GM23248 (cell line): ENCODE measurements at regions not wholly inside any gene's neighbourhood (a gene's known extent, or its start where the extent isn't known, plus 50 kb on each side); places are given as distances from the start of the nearest gene placed in this dataset.

Experiments used
- DNase-seq: peaks from one replicate; pipeline ENCODE4 v3.0.0-alpha.2; 2015
- H2AFZ ChIP-seq: fragments of 200-600 bp; sonication (generic); 2 replicates; pipeline ENCODE4 v1.6.1; 2016; ENCODE audit warnings: antibody characterized with exemption
- H3F3A ChIP-seq: fragments of 200-600 bp; sonication (generic); 2 replicates; pipeline ENCODE4 v1.6.1; 2016; ENCODE audit warnings: mild to moderate bottlenecking, antibody characterized with exemption, mixed run types; ENCODE audit not compliant: insufficient read depth
- H3K27ac ChIP-seq: fragments of 200-600 bp; sonication (generic); 2 replicates; pipeline ENCODE4 v1.5.1; 2016; ENCODE audit warnings: mild to moderate bottlenecking
- H3K27me3 ChIP-seq: fragments of 200-600 bp; sonication (generic); replicated peaks from 2 replicates; pipeline ENCODE4 v1.6.1; 2016; ENCODE audit warnings: mild to moderate bottlenecking; ENCODE audit not compliant: insufficient read depth
- H3K36me3 ChIP-seq: fragments of 200-600 bp; sonication (generic); 2 replicates; pipeline ENCODE4 v1.6.1; 2016; ENCODE audit warnings: low read depth, mild to moderate bottlenecking
- H3K4me1 ChIP-seq: fragments of 200-600 bp; sonication (generic); 2 replicates; pipeline ENCODE4 v1.6.1; 2016; ENCODE audit warnings: mild to moderate bottlenecking; ENCODE audit not compliant: insufficient read depth
- H3K4me2 ChIP-seq: fragments of 200-600 bp; sonication (generic); one replicate; pipeline ENCODE4 v1.6.1; 2016; ENCODE audit warnings: mild to moderate bottlenecking; ENCODE audit not compliant: unreplicated experiment
- H3K4me3 ChIP-seq: fragments of 200-600 bp; sonication (generic); 2 replicates; pipeline ENCODE4 v1.5.1; 2016; ENCODE audit warnings: mild to moderate bottlenecking
- H3K79me2 ChIP-seq: fragments of 200-600 bp; sonication (generic); 2 replicates; pipeline ENCODE4 v1.6.1; 2016; ENCODE audit warnings: mild to moderate bottlenecking; ENCODE audit not compliant: insufficient read depth
- H3K9ac ChIP-seq: fragments of 200-600 bp; sonication (generic); 2 replicates; pipeline ENCODE4 v1.6.1; 2016; ENCODE audit warnings: mild to moderate bottlenecking
- H3K9me2 ChIP-seq: fragments of 200-600 bp; sonication (generic); 2 replicates; pipeline ENCODE4 v1.6.1; 2016; ENCODE audit warnings: mixed run types, mild to moderate bottlenecking, moderate library complexity; ENCODE audit not compliant: insufficient read depth
- H3K9me3 ChIP-seq: fragments of 200-600 bp; sonication (generic); one replicate; pipeline ENCODE4 v1.6.1; 2017; ENCODE audit warnings: low read depth
- H4K20me1 ChIP-seq: fragments of 200-600 bp; sonication (generic); 2 replicates; pipeline ENCODE4 v1.6.0; 2016; ENCODE audit not compliant: insufficient read depth
- EZH2 ChIP-seq: fragments of 200-600 bp; sonication (generic); IDR thresholded peaks from 2 replicates; pipeline ENCODE4 v1.6.1; 2018; ENCODE audit warnings: antibody characterized with exemption, mild to moderate bottlenecking; ENCODE audit not compliant: insufficient read depth, poor library complexity, severe bottlenecking
- EZH2phosphoT487 ChIP-seq: fragments of 200-600 bp; sonication (generic); IDR thresholded peaks from 2 replicates; pipeline ENCODE4 v1.6.1; 2018; ENCODE audit warnings: antibody characterized with exemption, moderate library complexity, mild to moderate bottlenecking, low read depth; ENCODE audit not compliant: insufficient read depth
- WGBS, 2 experiments: methylation state at CpG; one replicate each; pipeline ENCODE4 v1.1.6; 2015 to 2017; ENCODE audit warnings: low lambda C conversion rate in 2 of 2, low coverage in 1 of 2; ENCODE audit errors: missing lambda C conversion rate in 2 of 2; 5-methylcytosine and 5-hydroxymethylcytosine counted together
- in situ Hi-C: fragments of 300-500 bp; cut with MboI; formaldehyde crosslinking; loops from 2 replicates; pipeline ENCODE4 v1.15.0; 2020

GRCh38 chr3:94734206-94734605 lies 671.3 kb downstream of the NSUN3 start:
- Histone ChIP-seq H3K9me2 (no peaks in the 10 kb centered on the region), H3K4me1 (no peaks in the 10 kb centered on the region), H3K27me3 (no peaks in the 10 kb centered on the region), H2AFZ (no peak overlapping the region), H3F3A (no peaks in the 10 kb centered on the region), H3K79me2 (no peaks in the 10 kb centered on the region), H3K27ac (no peak overlapping the region), H3K36me3 (no peaks in the 10 kb centered on the region), H4K20me1 (no peaks in the 10 kb centered on the region), H3K9ac (no peak overlapping the region), H3K9me3 (peaks cover 3% of the 10 kb centered on the region), H3K4me2 (no peak overlapping the region), H3K4me3 (no peak overlapping the region)
- 12 to 13% methylated on average over 2 of the region's 2 CpGs for WGBS, 2 experiments
- DNase-seq, result no peak
- in situ Hi-C loops, result no loop called here
- no peak for TF ChIP-seq EZH2
- no peak for TF ChIP-seq EZH2phosphoT487

- Histone ChIP-seq H3K36me3 (no peaks in the 10 kb centered on the region), H2AFZ (no peak overlapping the region), H3K79me2 (no peaks in the 10 kb centered on the region), H3K9me2 (no peaks in the 10 kb centered on the region), H3K4me1 (no peaks in the 10 kb centered on the region), H4K20me1 (no peaks in the 10 kb centered on the region), H3K4me2 (no peak overlapping the region), H3K27me3 (no peaks in the 10 kb centered on the region), H3F3A (no peaks in the 10 kb centered on the region), H3K4me3 (no peak overlapping the region), H3K9ac (no peak overlapping the region), H3K27ac (no peak overlapping the region), H3K9me3 (peaks cover 3% of the 10 kb centered on the region)
- WGBS, 2 experiments, result 9 to 10% methylated on average over 2 of the region's 2 CpGs
- in situ Hi-C loops, result no loop called here
- no peak for DNase-seq
- no peak for TF ChIP-seq EZH2phosphoT487
- no peak for TF ChIP-seq EZH2
Observed at GRCh38 chr3:94735354-94735753, 672.5 kb downstream of the NSUN3 start.

GRCh38 chr3:94737116-94737515 lies 674.3 kb downstream of the NSUN3 start:
- Histone ChIP-seq H3F3A (no peaks in the 10 kb centered on the region), H3K4me3 (no peak overlapping the region), H3K9ac (no peak overlapping the region), H3K9me2 (no peaks in the 10 kb centered on the region), H3K4me2 (no peak overlapping the region), H3K9me3 (peaks cover 3% of the 10 kb centered on the region), H3K27me3 (no peaks in the 10 kb centered on the region), H3K4me1 (no peaks in the 10 kb centered on the region), H3K27ac (no peak overlapping the region), H4K20me1 (no peaks in the 10 kb centered on the region), H2AFZ (no peak overlapping the region), H3K79me2 (no peaks in the 10 kb centered on the region), H3K36me3 (no peaks in the 10 kb centered on the region)
- no peak for DNase-seq
- 13 to 22% methylated on average over 2 of the region's 2 CpGs for WGBS, 2 experiments
- no peak for TF ChIP-seq EZH2
- TF ChIP-seq EZH2phosphoT487, result no peak
- in situ Hi-C loops, result no loop called here

DNA sequence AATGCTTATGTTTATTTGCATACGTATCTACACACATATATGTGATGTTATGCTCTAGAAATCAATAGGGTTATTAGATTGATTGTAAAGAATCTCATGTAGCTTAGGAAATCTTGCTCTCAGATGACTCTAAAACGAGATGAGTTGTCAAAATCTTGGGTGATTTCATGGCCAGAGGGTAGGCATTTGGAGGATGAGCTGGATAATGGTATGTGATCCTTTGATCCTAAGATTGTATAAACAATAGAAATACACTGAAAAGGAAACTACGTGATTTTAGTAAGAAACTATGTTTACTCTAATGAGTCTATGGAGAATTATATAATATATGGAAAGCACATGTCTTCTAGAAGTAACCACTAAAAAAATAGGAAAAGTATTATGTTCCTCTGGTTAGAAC lies 676.6 kb downstream of the NSUN3 start:
- H3K36me3 ChIP-seq, result no peaks in the 10 kb centered on the region
- H3K4me3 ChIP-seq, result no peak overlapping the region
- H3K27ac ChIP-seq, result no peak overlapping the region
- no peak overlapping the region for H3K4me2 ChIP-seq
- no peaks in the 10 kb centered on the region for H3K27me3 ChIP-seq
- H3K4me1 ChIP-seq, result no peaks in the 10 kb centered on the region
- H3K9me3 ChIP-seq, result peaks cover 3% of the 10 kb centered on the region
- in situ Hi-C loops, result no loop called here
- H4K20me1 ChIP-seq, result no peaks in the 10 kb centered on the region
- no peak overlapping the region for H2AFZ ChIP-seq
- DNase-seq, result no peak
- TF ChIP-seq EZH2phosphoT487 (no peak), EZH2 (no peak)
- WGBS, 2 experiments, result 9 to 16% methylated on average over 3 of the region's 3 CpGs
- H3F3A ChIP-seq, result no peaks in the 10 kb centered on the region
- no peaks in the 10 kb centered on the region for H3K9me2 ChIP-seq
- H3K9ac ChIP-seq, result no peak overlapping the region
- no peaks in the 10 kb centered on the region for H3K79me2 ChIP-seq

DNA sequence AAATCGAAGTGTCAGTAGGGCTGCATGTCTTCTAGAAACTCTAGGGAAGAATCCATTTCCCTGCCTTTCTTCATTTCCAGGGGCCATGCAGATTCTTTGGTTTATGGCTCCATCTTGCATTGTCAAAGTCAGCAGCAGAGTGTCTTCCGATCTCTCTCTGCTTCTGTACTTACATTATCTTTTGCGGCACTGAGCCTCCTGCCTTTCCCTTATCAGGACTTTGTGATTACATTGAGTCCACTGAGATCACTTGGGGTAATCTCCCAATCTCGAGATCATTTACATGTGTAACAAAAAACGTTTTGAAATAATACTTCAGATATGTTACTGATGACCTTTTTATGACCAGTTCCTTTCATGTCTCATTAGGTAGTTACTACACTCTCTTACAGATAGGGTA lies 695.9 kb downstream of the NSUN3 start:
- Histone ChIP-seq H3K9ac (no peak overlapping the region), H3F3A (no peaks in the 10 kb centered on the region), H2AFZ (no peak overlapping the region), H3K4me1 (no peaks in the 10 kb centered on the region), H3K9me3 (no peaks in the 10 kb centered on the region), H3K79me2 (no peaks in the 10 kb centered on the region), H3K9me2 (no peaks in the 10 kb centered on the region), H3K4me3 (no peak overlapping the region), H3K27ac (no peak overlapping the region), H3K27me3 (no peaks in the 10 kb centered on the region), H3K36me3 (no peaks in the 10 kb centered on the region), H3K4me2 (no peak overlapping the region), H4K20me1 (no peaks in the 10 kb centered on the region)
- no peak for DNase-seq
- in situ Hi-C loops, result no loop called here
- 26 to 28% methylated on average over 5 of the region's 5 CpGs for WGBS, 2 experiments
- no peak for TF ChIP-seq EZH2phosphoT487
- no peak for TF ChIP-seq EZH2
